GM19239 (cell line): ENCODE measurements at regions not wholly inside any gene's neighbourhood (a gene's known extent, or its start where the extent isn't known, plus 50 kb on each side); places are given as distances from the start of the nearest gene placed in this dataset.

Source experiments
- DNase-seq: peaks from one replicate; pipeline ENCODE4 v3.0.0; 2011; ENCODE audit warnings: low spot score; ENCODE audit not compliant: insufficient read length
- FAIRE-seq: peaks from 2 replicates; lab custom pipeline; 2011; peaks lifted over from hg19 to GRCh38; lab: Jason Lieb, UNC

GRCh38 chr6:160895562-160895961 lies 96.0 kb upstream of the MAP3K4 start:
- FAIRE-seq (no peak), DNase-seq (no peak)

DNA sequence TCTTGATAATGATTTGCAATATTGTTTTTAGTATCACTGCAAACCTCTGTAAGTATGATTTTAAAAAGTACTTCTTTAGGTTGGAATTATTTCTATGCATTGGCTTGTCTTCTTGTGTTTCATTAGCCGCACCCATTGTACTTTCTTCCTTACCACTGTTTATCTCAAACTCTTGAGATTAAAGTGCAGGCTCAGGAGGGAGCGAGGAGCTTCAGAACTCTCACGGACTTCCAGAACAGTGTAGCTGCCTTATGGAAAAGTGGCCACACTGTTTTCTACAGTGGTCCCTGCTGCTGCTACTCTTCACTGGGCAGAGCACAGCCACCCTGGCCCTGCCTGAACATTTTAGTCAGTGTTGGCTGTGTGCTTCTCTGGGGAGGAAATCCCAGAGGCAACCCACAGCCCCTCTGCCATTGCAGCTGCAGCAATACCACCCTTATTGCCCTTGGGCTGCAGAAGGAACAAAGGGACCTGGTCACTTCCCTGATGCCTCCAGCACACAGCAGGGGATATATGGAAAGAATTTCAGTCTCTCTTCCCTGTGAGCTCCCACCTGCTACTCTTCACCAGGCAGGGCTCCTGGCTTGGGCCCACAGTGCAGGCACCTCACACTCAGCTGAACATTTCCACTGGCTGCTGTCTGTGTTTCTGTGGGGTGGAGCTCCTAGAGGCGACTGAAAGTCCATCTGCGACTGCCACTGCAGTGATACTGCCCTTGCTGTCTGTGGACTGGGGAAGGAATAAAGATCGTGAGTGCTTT lies 91.7 kb upstream of the MAP3K4 start:
- DNase-seq, result no peak
- FAIRE-seq, result no peak

DNA sequence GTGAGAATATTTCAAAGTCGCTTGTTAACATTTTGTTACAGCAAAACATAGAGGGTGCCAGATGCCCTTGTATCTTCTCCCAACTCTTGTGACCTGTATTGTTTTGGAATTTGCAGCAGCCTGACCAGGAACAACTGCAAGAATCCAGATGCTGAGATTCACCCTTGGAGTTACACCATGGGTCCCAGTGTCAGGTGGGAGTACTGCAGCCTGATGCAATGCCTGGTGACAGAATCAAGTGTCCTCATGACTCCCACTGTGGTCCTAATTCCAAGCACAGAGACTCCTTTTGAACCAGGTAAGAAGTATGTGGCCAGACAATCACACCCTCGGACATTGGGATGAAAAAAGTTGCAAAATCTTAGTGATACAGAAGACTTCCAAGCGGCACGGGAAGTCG lies 79.6 kb upstream of the MAP3K4 start:
- FAIRE-seq (no peak), DNase-seq (no peak)

DNA sequence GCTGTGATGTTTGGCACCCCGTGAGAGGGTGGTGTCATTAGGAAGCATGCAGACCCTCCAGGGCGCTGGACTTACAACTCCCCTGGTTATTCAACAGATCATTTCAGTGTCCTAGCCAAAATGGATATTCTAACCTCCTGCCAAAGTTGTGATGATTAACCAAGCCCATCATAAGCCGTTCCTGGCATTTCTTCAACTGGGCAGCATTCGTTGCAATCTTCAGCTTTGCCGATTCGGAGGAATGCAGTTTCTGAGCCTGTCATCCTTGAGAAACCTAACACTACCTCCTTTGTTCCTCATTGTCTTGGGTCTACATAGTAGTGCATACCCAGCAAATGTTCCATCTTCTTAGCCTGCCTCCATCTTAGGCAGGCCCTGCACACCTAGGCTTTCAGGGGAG lies 79.2 kb upstream of the MAP3K4 start:
- FAIRE-seq (no peak), DNase-seq (no peak)

DNA sequence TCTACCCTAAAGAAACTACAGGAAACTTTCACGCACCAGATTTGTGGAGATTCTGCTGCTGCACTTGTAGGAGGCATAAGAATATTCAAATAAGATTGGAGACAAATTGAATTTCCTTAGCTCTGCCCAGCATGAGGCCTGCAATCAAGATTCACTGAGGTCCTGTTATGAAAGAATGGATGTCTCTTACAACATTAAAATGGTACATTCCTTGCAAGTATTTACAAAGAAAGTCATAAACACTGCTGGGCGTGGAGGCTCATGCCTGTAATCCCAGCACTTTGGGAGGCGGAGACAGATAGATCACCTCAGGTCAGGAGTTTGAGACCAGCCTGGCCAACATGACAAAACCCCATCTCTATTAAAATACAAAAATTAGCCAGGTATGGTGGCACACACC lies 74.0 kb upstream of the MAP3K4 start:
- DNase-seq (no peak), FAIRE-seq (no peak)

DNA sequence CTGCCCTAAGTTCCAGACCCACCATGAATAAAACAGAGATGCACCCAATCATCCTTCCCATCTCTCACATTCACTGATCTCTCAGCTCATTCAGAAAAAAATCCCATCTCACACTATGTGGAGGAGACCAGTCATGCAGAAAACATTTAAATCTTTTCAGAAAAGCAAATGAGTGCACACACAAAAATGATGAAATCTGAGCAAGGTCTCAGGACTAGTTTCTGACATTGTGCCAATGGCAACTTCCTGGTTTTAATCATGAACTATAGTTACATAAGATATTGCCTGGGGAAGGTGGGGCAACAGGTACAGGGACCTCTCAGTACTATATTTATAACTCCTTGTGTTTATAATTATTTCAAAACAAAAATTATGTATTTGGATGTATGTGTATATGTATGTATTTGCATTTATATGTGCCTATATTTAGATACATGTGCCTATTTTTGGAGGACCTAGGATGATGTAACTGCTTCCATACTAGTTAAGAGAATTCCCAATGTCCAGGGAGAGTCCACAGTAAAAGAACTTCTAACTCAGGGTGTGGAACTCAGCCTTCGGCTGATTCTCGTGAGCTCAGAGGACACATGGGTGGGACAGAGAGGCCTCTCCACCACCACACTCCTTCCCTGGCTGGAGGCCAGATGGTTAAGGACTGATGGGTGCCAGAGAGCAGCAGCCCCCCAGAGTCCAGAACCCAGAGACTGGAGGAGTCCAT lies 71.7 kb upstream of the MAP3K4 start:
- FAIRE-seq (no peak), DNase-seq (no peak)

DNA sequence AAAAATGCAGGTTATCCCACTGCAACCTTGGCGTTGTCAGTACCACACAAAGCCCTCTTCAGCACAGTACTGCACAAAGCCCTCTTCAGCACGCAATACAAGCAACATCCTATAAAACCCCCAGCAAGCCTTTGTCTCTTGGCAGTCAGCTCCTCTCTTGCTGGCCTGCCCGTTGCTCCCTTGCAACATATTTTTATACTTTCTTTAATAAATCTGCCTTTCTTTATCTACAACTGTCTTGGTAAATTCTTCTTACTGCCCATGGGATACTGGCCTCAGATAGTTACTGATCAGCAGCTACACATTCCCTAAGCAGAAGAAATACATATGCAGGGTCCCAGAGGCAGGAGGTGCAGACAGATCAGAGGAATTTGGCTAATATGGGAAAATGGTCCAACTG lies 70.5 kb upstream of the MAP3K4 start:
- no peak for DNase-seq
- FAIRE-seq, result no peak

- FAIRE-seq (no peak), DNase-seq (no peak)
These were observed 65.0 kb upstream of the MAP3K4 start for GRCh38 chr6:160926281-160927276.

DNA sequence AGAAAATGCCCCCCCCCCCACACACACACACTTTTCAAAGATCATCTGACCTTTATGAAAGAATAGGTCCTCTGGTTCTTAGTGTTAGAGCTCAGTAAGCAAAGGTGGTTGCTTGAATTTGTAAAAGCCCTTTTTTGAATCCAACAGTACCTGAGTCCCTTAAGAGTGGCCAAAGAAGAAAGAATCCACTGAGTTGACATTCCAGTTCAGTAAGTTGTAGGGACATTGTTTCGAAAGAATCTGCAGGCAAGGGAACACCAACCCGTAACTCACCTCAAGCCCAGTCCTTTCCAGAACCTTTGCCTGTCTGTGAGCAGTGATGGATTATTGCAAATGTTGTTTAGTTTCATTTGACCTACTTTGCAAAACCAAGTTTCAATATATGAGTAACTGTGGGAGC lies 64.2 kb upstream of the MAP3K4 start:
- DNase-seq (no peak), FAIRE-seq (no peak)

- no peak for DNase-seq
- no peak for FAIRE-seq
These were observed 62.2 kb upstream of the MAP3K4 start for GRCh38 chr6:160929361-160929760.

DNA sequence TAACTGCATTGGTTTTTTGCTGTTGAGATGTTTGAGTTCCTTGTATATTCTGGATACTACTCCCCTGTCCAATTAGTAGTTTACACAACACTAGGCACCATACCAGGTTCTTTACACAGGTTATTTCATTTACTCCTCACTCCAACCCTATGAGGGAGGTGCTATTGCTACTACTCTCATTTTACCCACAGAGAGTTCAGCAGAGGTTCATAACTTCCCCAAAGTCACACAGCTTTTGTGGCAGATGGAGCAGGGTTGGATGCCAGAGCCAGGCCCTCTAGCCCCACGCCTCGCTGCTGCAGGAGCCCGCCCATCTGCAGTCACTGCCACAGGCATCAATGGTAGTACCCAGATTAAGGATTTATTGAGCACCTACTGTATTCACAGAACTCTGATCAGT lies 61.7 kb upstream of the MAP3K4 start:
- FAIRE-seq, result no peak
- DNase-seq, result no peak

DNA sequence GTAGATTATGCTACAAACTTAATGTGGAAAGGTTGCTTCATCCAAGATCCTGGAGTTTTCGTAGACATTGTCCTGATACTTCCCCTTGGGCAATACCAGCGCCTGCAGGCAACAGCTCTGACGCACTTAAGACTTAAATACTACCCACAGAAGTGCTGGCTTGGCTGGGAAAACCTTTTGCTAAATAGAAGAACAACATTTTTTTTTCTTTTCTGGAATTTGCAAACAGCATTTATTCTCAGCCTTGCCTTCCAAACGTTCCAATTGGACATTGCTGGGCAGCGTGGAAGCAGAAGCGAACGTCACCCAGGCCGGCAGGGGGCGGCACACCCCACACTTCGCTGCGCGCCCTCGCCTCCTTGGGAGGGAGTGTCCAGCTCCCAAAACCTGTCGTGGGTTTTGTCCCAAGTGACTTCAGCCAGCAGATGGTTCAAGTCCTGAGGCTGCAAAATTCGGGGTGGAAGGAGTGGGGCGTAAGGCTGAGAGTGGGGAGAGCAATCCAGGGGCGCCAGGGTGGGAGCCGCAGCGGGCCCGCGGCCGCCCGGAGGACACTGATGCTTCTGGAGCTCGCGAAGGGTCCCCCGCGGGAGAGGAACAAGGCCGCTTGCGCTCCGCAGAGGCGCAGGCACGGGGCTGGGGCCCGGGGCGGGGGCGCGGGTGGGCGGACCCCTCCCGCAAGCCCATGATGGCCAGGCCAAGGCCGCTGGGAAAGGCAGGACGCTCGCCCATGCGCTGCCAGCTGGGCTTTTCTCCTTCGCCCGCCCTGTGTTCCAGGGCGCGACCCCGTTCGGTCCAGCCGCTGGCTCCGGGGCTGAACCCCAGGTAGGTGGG lies 60.8 kb upstream of the MAP3K4 start:
- FAIRE-seq (peak; percentile 68), DNase-seq (peak; percentile 74)

DNA sequence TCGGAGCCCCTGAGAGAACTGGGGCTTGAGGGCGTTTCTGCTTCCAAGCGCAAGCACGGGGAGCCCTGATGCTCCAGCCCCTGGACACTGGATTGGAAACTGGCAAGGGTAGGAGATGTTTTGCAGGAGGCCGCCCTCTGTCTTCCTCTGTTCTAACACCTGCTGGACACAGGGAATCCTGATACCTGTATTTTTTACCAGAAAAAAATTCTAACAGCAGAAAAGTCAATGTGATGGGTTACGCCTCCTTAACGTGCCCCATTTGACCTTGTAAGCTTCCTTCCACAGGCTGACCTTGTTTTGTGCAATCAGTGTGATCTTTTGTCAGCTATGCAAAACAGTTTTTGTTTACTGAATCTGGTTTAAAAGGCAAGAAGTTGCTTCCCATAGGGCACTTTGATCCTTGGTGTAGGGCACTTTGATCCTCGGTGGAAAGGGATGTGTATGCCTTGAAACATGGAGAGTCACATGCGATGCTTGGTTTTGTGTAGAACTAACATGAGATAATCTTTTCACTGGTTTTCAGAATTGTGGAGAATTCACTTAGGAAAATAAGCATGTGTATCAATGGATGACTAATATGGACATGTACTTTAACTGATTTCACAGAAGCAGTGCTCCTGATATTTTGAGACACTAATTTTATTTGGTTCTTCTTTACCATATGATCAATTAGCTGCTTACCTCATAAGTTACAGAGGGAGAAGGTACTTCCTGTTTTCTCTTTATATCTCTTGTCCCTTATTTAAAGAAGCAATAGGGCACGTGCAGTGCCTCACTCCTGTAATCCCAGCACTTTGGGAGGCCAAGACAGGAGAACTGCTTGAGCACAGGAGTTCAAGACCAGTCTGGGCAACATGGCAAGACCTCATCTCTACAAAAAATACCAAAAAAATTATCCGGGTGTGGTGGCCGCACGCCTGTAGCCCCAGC lies 59.9 kb upstream of the MAP3K4 start:
- FAIRE-seq, result peak; percentile 35
- DNase-seq, result no peak

GRCh38 chr6:160933256-160933655 lies 58.3 kb upstream of the MAP3K4 start:
- FAIRE-seq (no peak), DNase-seq (no peak)

DNA sequence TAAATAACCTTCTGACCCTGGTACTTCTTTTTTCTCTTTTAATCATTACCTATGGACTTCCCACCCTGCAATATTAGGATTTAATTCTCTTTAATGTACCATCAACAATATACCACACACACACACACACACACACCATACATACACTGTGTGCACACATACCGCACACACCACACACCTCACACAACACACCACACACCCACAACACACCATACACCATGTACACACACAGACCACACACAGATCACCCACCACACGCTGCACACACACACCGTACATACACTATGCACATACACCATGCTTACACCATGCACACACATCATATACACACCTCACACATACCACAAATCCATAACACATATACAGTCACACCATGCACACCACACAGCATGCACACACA lies 57.4 kb upstream of the MAP3K4 start:
- DNase-seq (no peak), FAIRE-seq (no peak)

DNA sequence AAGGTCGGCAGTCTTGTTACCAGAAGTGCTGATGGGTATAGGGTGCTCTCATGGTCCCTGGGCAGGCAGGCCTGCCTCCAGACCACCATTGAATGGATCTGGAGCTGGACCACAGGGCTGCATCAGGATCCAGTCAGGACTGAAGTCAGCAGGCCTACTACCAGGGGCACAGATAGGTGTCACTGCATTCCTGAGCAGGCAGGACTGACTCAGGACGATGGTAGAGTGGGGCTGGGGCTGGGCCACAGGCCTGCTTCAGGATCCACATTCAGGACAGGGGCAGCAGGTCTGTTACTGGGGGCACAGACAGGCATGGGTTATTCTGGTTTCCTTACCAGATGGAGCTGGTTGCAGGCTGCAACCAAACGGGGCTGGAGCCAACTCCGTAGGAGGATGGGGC lies 51.4 kb upstream of the MAP3K4 start:
- no peak for FAIRE-seq
- DNase-seq, result no peak
